NOMO-1 treated with DMSO at 0.1 percent for 48 hours (cell line): ENCODE measurements at regions not wholly inside any gene's neighbourhood (a gene's known extent, or its start where the extent isn't known, plus 50 kb on each side); places are given as distances from the start of the nearest gene placed in this dataset.

Experiments
- DNase-seq: peaks from one replicate; lab custom pipeline; 2025; ENCODE audit not compliant: unreplicated experiment; lab: John Stamatoyannopoulos, UW

DNA sequence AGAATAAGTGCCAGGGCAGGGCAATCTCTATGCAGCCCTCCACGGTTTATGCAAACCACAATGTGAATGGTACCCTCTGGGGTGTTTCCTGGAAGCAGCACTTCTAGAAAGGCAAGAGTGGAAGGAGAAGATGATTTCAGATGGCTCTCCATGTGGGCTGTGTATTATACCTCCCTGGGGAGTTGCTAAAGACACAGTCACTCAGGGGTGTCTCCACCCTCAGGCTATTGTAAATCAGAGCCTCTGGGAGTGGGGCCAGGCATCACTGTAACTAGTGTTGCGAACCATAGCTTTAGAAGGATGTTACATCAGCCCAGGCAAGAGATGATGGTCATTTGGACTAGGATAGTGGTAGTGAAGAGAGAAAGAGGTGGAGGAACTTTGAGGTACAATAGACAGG, 83.3 kb upstream of the ZKSCAN2 start:
- DNase-seq, result no peak

DNA sequence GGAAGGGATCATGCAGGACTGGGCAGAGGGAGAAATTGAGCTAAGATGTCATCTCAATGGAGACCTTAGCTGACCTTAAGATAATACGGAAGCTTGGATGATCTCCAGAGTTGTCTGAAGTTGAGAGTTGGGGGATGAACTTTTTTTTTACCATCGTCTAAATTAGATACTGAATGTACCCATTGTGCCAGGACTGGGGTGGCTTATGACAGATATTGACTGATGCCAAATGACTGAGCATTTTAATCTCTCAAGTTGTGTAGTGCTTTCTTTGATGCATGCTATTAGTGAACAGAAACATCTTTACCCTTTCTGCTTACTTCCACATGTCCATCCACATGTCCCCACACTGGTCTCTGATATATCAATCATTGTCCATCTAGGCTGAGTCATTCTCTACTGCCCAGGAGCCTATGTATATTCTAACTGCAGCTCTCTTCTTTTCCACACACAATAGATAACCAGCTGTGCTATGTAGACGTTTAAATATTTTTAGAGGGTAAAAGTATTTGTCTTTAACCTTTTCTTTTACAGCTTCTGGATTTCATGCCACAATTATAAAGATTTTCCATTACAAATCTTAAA, 60.2 kb upstream of the ZKSCAN2 start:
- no peak for DNase-seq

DNA sequence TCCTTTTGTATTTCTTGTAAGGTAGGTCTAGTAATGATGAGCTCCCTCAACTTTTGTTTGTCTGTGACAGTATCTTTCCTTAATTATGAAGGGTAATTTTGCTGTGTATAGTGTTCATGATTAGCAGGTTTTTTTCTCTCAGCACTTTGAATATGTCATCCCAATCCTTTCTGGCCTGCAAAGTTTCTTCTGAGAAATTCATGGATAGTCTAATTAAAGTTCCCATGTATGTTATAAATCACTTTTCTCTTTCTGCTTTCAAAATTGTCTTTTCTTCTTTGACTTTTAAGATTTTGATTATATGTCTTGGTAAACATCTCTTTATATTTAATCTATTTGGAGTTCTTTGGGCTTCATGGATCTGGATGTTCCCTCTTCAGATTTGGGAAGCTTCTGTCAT, 54.3 kb upstream of the ZKSCAN2 start:
- no peak for DNase-seq

DNA sequence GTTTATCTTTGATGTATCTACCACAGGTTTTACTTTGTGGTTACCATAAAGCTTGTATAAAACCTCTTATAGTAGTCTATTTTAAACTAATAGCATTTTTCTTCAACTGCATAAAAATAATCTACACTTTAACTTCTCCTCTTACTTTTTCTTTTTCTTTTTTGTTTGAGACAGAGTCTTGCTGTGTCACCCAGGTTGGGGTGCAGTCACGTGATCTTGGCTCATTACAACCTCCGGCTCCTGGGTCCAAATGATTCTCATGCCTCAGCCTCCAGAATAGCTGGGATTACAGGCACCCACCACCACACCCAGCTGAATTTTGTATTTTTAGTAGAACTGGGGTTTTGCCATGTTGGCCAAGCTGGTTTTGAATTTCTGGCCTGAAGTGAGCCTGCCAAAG, 53.4 kb upstream of the ZKSCAN2 start:
- no peak for DNase-seq
